Neuron (in vitro differentiated cells): ENCODE measurements at regions not wholly inside any gene's neighbourhood (a gene's known extent, or its start where the extent isn't known, plus 50 kb on each side); places are given as distances from the start of the nearest gene placed in this dataset.
"Not testable (repeated sequence)": the region's sequence is repeated elsewhere in the genome, so short reads cannot be mapped to it uniquely, and the experiment has no call there.

Source experiments
- H2AFZ ChIP-seq: one replicate; pipeline ENCODE4 v1.6.1; 2013; ENCODE audit warnings: low read depth, mild to moderate bottlenecking, inconsistent platforms, low read length, moderate library complexity
- H3K27me3 ChIP-seq: one replicate; pipeline ENCODE4 v1.6.1; 2013; ENCODE audit warnings: low read length; ENCODE audit not compliant: insufficient read depth
- H3K36me3 ChIP-seq: one replicate; pipeline ENCODE4 v1.6.1; 2013; ENCODE audit warnings: low read length; ENCODE audit not compliant: insufficient read depth
- H3K4me1 ChIP-seq: one replicate; pipeline ENCODE4 v1.6.1; 2013; ENCODE audit warnings: low read length; ENCODE audit not compliant: insufficient read depth
- H3K4me3 ChIP-seq: 2 replicates; pipeline ENCODE4 v1.5.1; 2013; ENCODE audit warnings: mild to moderate bottlenecking, low read length, moderate library complexity
- H3K9me3 ChIP-seq: one replicate; pipeline ENCODE4 v1.6.1; 2013; ENCODE audit warnings: low read length

- H2AFZ ChIP-seq: no peak overlapping the region
- H3K4me3 ChIP-seq: no peak overlapping the region
- no peaks in the 10 kb centered on the region for H3K4me1 ChIP-seq
- H3K36me3 ChIP-seq: no peaks in the 10 kb centered on the region
- no peaks in the 10 kb centered on the region for H3K9me3 ChIP-seq
- no peaks in the 10 kb centered on the region for H3K27me3 ChIP-seq
Measured at GRCh38 chr10:3648576-3648975, 136.4 kb downstream of the KLF6 start.

DNA sequence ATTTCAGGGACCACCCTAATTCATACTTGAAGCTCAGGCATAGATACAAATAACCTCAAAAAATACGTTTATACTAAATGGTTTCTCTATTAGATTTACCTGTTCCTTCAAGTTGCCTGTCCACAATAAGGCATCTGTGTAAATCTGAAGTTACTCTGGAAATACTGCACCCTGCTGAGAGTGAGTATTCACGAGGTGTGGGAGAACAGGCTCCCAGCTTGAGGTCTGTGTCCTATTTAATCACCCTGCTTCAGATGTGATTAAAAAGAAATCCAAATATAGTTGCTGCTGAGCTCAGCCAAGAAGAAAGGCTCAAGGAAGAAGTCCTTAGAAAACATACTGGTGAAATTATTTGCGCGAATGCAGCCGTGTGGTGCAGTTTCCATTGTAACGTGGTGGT is 136.8 kb downstream of the KLF6 start:
- no peaks in the 10 kb centered on the region for H3K4me1 ChIP-seq
- no peaks in the 10 kb centered on the region for H3K27me3 ChIP-seq
- H3K36me3 ChIP-seq: no peaks in the 10 kb centered on the region
- H3K4me3 ChIP-seq: no peak overlapping the region
- no peaks in the 10 kb centered on the region for H3K9me3 ChIP-seq
- no peak overlapping the region for H2AFZ ChIP-seq

DNA sequence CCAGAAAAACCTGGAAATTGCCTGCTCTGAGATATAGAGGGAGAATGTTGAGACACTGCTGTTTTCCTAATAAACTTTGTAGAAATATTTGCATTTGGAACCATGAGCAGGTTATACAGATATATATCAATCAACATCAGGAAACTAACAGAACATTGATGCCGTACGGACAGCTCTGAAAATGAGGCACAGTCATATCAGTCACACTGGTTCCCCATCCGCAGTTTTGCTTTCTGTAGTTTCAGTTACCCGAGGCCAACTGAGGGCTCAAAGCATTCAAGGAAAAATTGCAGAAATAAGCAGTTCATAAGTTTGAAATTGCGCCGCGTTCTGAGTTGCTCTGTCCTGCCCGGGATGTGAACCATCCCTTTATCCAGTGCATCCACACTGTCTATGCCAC is 137.9 kb downstream of the KLF6 start:
- Histone ChIP-seq H2AFZ (no peak overlapping the region), H3K27me3 (no peaks in the 10 kb centered on the region), H3K9me3 (no peaks in the 10 kb centered on the region), H3K4me3 (no peak overlapping the region), H3K36me3 (no peaks in the 10 kb centered on the region), H3K4me1 (no peaks in the 10 kb centered on the region)

DNA sequence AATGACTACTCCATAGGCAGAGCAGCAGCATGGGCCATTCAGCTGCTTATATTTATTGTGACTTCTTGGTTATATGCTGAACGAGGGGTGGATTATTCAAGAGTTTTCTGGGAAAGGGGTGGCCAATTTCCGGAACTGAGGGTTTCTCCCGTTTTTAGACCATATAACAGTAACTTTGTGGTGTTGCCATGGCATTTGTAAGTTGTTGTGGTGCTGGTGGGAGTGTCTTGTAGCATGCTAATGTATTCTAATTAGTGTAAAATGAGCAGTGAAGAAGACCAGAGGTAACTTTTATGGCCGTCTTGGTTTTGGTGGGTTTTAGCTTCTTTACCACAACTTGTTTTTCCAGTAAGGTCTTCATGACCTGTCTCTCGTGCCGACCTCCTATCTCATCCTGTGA is 139.6 kb downstream of the KLF6 start:
- no peaks in the 10 kb centered on the region for H3K9me3 ChIP-seq
- H3K4me3 ChIP-seq: no peak overlapping the region
- H3K27me3 ChIP-seq: no peaks in the 10 kb centered on the region
- no peak overlapping the region for H2AFZ ChIP-seq
- H3K36me3 ChIP-seq: no peaks in the 10 kb centered on the region
- no peaks in the 10 kb centered on the region for H3K4me1 ChIP-seq

GRCh38 chr10:3640816-3641215 is 144.2 kb downstream of the KLF6 start:
- Histone ChIP-seq H2AFZ (no peak overlapping the region), H3K4me3 (no peak overlapping the region), H3K4me1 (no peaks in the 10 kb centered on the region), H3K36me3 (no peaks in the 10 kb centered on the region), H3K27me3 (no peaks in the 10 kb centered on the region), H3K9me3 (no peaks in the 10 kb centered on the region)

GRCh38 chr10:3639546-3639945 is 145.5 kb downstream of the KLF6 start:
- Histone ChIP-seq H2AFZ (no peak overlapping the region), H3K4me1 (no peaks in the 10 kb centered on the region), H3K4me3 (no peak overlapping the region), H3K27me3 (no peaks in the 10 kb centered on the region), H3K9me3 (no peaks in the 10 kb centered on the region), H3K36me3 (no peaks in the 10 kb centered on the region)

DNA sequence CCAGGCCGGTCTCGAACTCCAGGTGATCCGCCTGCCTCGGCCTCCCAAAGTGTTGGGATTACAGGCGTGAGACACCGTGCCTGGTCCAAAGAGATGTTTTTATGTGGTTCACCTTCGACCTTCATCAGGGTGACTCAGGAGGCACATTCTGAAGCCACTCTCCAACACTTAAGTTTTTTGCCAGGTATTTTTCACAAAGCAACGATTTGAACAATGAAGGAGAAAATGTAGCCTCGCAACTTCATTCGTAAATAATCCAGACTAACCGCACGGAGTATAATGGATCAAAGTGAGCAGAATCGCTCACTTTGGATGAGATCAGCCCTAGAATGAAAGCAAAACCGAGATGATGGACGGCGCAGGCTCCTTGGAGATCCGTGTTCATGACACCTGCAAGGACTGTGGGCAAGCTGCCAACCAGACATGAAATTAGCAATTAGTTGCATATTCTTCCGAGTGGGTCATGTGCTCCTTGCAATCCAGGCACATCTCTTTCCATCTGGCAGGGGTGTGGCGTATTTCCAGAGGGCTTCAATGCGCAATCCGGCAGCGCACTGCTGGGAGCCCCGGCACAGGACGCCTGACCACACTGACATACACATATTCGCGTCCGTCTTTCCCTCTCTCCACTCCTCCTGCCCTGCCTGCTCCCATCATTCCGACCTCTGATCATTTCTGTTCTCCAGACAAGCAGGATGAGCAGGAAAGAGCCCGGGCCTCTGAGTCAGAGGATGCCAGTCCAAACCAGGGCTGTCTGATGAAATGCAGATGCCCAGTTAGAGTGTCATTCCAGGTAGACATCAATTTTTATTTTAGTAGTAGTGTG is 148.4 kb downstream of the KLF6 start:
- H3K4me3 ChIP-seq: no peak overlapping the region
- no peaks in the 10 kb centered on the region for H3K36me3 ChIP-seq
- no peaks in the 10 kb centered on the region for H3K27me3 ChIP-seq
- H2AFZ ChIP-seq: no peak overlapping the region
- H3K9me3 ChIP-seq: no peaks in the 10 kb centered on the region
- no peaks in the 10 kb centered on the region for H3K4me1 ChIP-seq

- Histone ChIP-seq H3K4me3 (no peak overlapping the region), H3K36me3 (no peaks in the 10 kb centered on the region), H3K9me3 (no peaks in the 10 kb centered on the region), H2AFZ (no peak overlapping the region), H3K4me1 (no peaks in the 10 kb centered on the region), H3K27me3 (no peaks in the 10 kb centered on the region)
Measured at GRCh38 chr10:3635697-3636096, 149.3 kb downstream of the KLF6 start.

DNA sequence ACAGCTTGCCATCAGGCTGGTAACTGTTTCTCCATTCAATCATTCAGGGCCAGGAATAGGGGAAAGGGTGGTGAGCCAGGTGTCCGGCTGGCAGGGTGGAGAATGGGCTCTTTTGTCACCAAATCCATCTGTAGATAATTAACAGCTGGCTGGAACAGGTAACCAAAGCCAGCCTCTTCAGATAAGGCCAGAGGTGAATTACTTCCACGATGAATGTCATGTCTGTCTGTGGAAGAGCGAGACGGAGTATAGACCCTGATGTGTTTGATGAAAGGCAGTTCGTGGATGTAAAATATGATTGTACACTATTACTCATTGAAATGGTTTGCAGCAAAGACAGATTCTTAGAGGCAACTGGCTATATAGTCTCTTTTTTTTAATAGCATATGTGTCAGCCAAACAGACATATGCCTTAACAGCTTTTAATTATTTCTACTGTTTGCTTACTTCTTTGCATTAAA is 149.8 kb downstream of the KLF6 start:
- Histone ChIP-seq H3K4me1 (no peaks in the 10 kb centered on the region), H2AFZ (no peak overlapping the region), H3K27me3 (no peaks in the 10 kb centered on the region), H3K9me3 (no peaks in the 10 kb centered on the region), H3K4me3 (no peak overlapping the region), H3K36me3 (no peaks in the 10 kb centered on the region)

- not testable (repeated sequence) for H3K9me3 ChIP-seq, H3K27me3 ChIP-seq, H3K4me3 ChIP-seq, H2AFZ ChIP-seq, H3K36me3 ChIP-seq, H3K4me1 ChIP-seq
Measured at GRCh38 chr10:3634646-3635045, 150.4 kb downstream of the KLF6 start.

DNA sequence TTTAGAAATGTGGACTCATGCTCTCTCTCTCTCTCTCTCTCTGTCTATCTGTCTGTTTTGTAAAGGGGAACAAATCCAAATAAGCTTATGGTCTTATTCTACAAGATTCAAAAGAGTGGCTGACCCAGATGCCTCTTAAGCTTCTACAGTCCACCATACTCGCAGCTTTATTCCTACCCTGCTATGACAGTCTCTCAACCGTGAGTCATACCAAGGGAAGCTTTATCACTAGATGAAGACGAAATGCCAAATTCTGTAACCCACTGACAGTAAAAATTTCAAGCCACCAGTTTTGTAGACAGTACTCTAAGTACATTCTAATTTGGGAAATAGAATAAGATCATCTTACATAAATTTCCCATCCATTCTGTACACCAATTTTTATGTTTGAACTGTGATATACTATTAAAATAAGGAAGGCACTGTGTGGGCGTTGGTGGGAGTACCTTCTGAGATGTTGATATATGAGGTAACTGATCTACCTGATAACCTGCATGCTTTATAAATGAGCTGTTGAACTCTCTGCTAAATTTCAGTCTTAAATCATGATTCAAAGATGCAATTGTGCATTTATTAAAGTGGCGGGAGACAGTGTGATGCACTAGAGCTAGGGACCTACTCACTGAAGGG is 153.2 kb downstream of the KLF6 start:
- H3K36me3 ChIP-seq: no peaks in the 10 kb centered on the region

DNA sequence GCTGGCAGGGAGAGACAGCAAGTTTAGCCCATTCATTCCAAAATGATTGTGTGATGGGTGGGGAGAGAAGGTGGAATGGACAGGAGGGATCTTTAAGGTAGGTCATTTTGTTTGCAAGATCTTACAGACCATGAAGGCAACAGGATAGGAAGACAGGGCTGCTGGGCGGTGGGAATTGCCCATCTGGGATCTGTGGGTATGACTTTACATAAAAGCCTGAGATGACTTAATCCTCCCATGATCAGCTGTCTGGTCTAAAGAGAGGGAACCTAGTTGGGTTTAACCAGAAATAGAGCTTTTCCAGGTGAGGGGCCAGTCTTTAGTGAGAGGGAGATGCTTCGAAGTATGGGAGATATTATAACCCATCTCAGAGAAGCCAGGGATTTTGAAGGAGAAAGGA is 153.7 kb downstream of the KLF6 start:
- Histone ChIP-seq H3K4me1 (no peaks in the 10 kb centered on the region), H3K9me3 (no peaks in the 10 kb centered on the region), H3K27me3 (no peaks in the 10 kb centered on the region), H3K36me3 (no peaks in the 10 kb centered on the region), H3K4me3 (no peak overlapping the region), H2AFZ (no peak overlapping the region)

More for the DNA sequence above, 153.2 kb downstream of the KLF6 start:
- no peak overlapping the region for H3K4me3 ChIP-seq
- H3K4me1 ChIP-seq: no peaks in the 10 kb centered on the region
- no peaks in the 10 kb centered on the region for H3K27me3 ChIP-seq
- no peak overlapping the region for H2AFZ ChIP-seq
- H3K9me3 ChIP-seq: no peaks in the 10 kb centered on the region

- peaks cover 12% of the 10 kb centered on the region for H3K4me1 ChIP-seq
- no peak overlapping the region for H2AFZ ChIP-seq
- H3K27me3 ChIP-seq: no peaks in the 10 kb centered on the region
- H3K4me3 ChIP-seq: no peak overlapping the region
- H3K9me3 ChIP-seq: no peaks in the 10 kb centered on the region
- no peaks in the 10 kb centered on the region for H3K36me3 ChIP-seq
Measured at GRCh38 chr10:3625959-3626751, 158.9 kb downstream of the KLF6 start.
